Body of pancreas (tissue), 4 donors: ENCODE measurements at regions not wholly inside any gene's neighbourhood (a gene's known extent, or its start where the extent isn't known, plus 50 kb on each side); places are given as distances from the start of the nearest gene placed in this dataset.

ENCODE experiments used
- POLR2A ChIP-seq, 3 donors: fragments of 450-650 bp; IDR thresholded peaks; one replicate each; pipeline ENCODE4 v1.6.1; 2016; ENCODE audit warnings: antibody characterized with exemption in 3 of 3, mild to moderate bottlenecking in 2 of 3
- TF ChIP-seq, protein P1 (sequence below), 7 experiments: fragments of 450-650 bp in 4 of 7; fragments of 200-600 bp in 3 of 7; sonication (generic) in 3 of 7; IDR thresholded peaks; one replicate each; pipeline ENCODE4 v1.5.1; 2016 to 2019; ENCODE audit warnings: antibody characterized with exemption in 7 of 7

DNA sequence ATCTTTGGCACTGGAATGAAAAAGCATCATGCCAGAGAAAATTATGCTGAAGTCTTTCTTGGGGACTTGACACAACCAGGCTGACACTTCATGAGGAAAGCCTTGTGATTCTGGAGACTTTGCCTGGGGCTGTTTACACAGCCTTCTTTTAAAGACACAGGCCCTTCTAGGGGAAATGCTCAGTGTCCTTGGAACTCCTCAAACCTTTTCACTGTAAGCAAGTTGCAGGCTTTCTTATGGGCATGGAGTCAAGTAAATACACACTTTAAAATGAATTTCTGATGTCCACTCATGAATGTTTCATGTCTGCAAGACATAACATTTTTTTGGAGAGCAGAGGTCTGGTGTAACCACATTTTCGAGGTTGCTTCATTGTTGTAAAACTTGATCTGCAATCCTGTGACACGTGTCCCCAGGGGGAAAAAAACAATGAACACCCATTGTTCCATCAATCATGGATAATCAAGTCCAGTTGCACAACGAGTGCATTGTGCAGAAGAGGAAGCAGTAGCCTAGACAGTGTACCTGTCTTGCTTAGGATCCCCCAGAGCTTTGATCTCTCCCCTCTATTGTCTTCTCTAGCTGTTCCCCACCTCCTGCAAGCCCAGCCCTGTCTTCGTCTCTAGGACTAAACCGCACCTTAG lies 155.1 kb upstream of the PRICKLE1 start:
- TF ChIP-seq, protein P1, sequence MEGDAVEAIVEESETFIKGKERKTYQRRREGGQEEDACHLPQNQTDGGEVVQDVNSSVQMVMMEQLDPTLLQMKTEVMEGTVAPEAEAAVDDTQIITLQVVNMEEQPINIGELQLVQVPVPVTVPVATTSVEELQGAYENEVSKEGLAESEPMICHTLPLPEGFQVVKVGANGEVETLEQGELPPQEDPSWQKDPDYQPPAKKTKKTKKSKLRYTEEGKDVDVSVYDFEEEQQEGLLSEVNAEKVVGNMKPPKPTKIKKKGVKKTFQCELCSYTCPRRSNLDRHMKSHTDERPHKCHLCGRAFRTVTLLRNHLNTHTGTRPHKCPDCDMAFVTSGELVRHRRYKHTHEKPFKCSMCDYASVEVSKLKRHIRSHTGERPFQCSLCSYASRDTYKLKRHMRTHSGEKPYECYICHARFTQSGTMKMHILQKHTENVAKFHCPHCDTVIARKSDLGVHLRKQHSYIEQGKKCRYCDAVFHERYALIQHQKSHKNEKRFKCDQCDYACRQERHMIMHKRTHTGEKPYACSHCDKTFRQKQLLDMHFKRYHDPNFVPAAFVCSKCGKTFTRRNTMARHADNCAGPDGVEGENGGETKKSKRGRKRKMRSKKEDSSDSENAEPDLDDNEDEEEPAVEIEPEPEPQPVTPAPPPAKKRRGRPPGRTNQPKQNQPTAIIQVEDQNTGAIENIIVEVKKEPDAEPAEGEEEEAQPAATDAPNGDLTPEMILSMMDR (IDR thresholded peaks at IDR 0.05): no peak
- TF ChIP-seq POLR2A (IDR thresholded peaks at IDR 0.05): no peak
